GM21381 (cell line): ENCODE measurements at regions not wholly inside any gene's neighbourhood (a gene's known extent, or its start where the extent isn't known, plus 50 kb on each side); places are given as distances from the start of the nearest gene placed in this dataset.

Source experiments
- ATAC-seq: cut with Tn5 transposase; IDR thresholded peaks from one replicate; pipeline ENCODE4 v1.9.1; 2021; ENCODE audit warnings: mild to moderate bottlenecking, moderate library complexity; ENCODE audit not compliant: unreplicated experiment

- ATAC-seq: no peak
Measured at GRCh38 chr16:77117707-77118106, 73.3 kb upstream of the MON1B start.

GRCh38 chr16:77131398-77131797, 59.6 kb upstream of the MON1B start:
- ATAC-seq: no peak

GRCh38 chr16:77132051-77132618, 58.9 kb upstream of the MON1B start:
- ATAC-seq: no peak

GRCh38 chr16:77133706-77134105, 57.3 kb upstream of the MON1B start:
- ATAC-seq: no peak

GRCh38 chr16:77137045-77137444, 53.9 kb upstream of the MON1B start:
- no peak for ATAC-seq
